ENCODE measurements at regions not wholly inside any gene's neighbourhood (a gene's known extent, or its start where the extent isn't known, plus 50 kb on each side); places are given as distances from the start of the nearest gene placed in this dataset.

DNA sequence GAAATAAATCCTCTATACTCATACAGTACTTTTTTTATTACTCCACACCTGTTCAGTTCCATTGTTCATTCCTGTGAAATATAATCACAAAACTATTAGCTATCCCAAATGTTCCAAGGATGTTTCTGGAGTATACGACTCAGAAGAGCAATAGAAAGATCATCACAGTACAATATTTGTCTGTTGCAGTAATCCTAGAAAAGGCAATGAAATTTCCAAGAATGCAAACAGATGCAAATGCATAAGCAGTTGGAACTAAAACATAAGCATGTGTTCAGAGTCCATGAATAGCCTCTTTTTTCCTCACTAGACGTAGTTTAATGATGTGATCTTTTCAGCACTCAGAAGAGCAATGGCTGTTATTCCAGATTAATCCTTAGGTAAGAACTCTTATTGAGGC lies 55.2 kb downstream of the RTL3 start:
- ChIA-PET POLR2A (no interaction called here), CTCF (ENCODE audit: low intra/inter-chr PET ratio) (no interaction called here)
- Histone ChIP-seq H3K27ac (ENCODE audit: extremely low read depth, low read depth, low read length) (no peak overlapping the region), H3K79me2 (ENCODE audit: control insufficient read depth, insufficient read depth, low read length) (no peaks in the 10 kb centered on the region), H3K9me3 (replicated peaks; ENCODE audit: control insufficient read depth, insufficient read depth, low read depth, low read length) (no peaks in the 10 kb centered on the region), H3K9ac (ENCODE audit: insufficient read depth in 1 of 2, low read depth in 2 of 2, low read length in 2 of 2) (no peak overlapping the region), H4K20me1 (replicated peaks; ENCODE audit: control insufficient read depth, insufficient read depth, low read length) (no peaks in the 10 kb centered on the region), H3K27me3 (ENCODE audit: control insufficient read depth in 2 of 2, insufficient read depth in 2 of 2, low read length in 2 of 2) (no peaks in the 10 kb centered on the region), H2AFZ (ENCODE audit: low read depth, low read length) (no peak overlapping the region), H3K4me3 (no peak overlapping the region), H3K36me3 (ENCODE audit: control insufficient read depth, insufficient read depth, low read length) (no peaks in the 10 kb centered on the region), H3K4me2 (ENCODE audit: insufficient read depth, low read length) (no peak overlapping the region), H3K9me1 (ENCODE audit: control insufficient read depth, insufficient read depth, low read length) (no peaks in the 10 kb centered on the region), H3K4me1 (replicated peaks in 1 of 2; ENCODE audit: control insufficient read depth in 2 of 2, insufficient read depth in 2 of 2, low read length in 2 of 2) (no peaks in the 10 kb centered on the region)
- FAIRE-seq: no peak
- WGBS (ENCODE audit: insufficient coverage, low coverage, missing lambda C conversion rate): 0% methylated on average over 2 of the region's 2 CpGs
- in situ Hi-C loops (cut with MboI): no loop called here
- intact Hi-C loops (cut with micrococcal nuclease): no loop called here
- TF ChIP-seq BRD9 (IDR thresholded peaks at IDR 0.05; ENCODE audit: low read depth, partially characterized antibody) (no peak), SMAD1 (IDR thresholded peaks at IDR 0.05; ENCODE audit: low read depth, low read length, partially characterized antibody) (no peak), NRF1 (conservative IDR thresholded peaks at IDR 0.05 in 1 of 2, IDR thresholded peaks at IDR 0.05 in 1 of 2) (no peak), HNRNPLL (IDR thresholded peaks at IDR 0.05; ENCODE audit: low read depth, low read length, poor library complexity, severe bottlenecking) (no peak), ZMIZ1 (IDR thresholded peaks at IDR 0.05; ENCODE audit: low read depth in 2 of 2, low read length in 2 of 2) (no peak), CHAMP1 (IDR thresholded peaks at IDR 0.05) (no peak), MED1 (CRISPR knock-in tag; IDR thresholded peaks at IDR 0.05; ENCODE audit: borderline replicate concordance) (no peak), ARNT (IDR thresholded peaks at IDR 0.05) (no peak), ZBTB2 (IDR thresholded peaks at IDR 0.05) (no peak), ZBTB8A (IDR thresholded peaks at IDR 0.05; ENCODE audit: partially characterized antibody) (no peak), ERF (CRISPR knock-in tag; IDR thresholded peaks at IDR 0.05) (no peak), NFIX (CRISPR knock-in tag; IDR thresholded peaks at IDR 0.05; ENCODE audit: low read depth) (no peak)
- DNase-seq (ENCODE audit: extremely low read depth in 1 of 4, low spot score in 3 of 4): no peak
- BruUV-seq (replicated peaks): no TSS peak
- ATAC-seq: no peak

All from K562 (cell line).